ENCODE measurements at regions not wholly inside any gene's neighbourhood (a gene's known extent, or its start where the extent isn't known, plus 50 kb on each side); places are given as distances from the start of the nearest gene placed in this dataset.
"Not testable (repeated sequence)": the region's sequence is repeated elsewhere in the genome, so short reads cannot be mapped to it uniquely, and the experiment has no call there.

DNA sequence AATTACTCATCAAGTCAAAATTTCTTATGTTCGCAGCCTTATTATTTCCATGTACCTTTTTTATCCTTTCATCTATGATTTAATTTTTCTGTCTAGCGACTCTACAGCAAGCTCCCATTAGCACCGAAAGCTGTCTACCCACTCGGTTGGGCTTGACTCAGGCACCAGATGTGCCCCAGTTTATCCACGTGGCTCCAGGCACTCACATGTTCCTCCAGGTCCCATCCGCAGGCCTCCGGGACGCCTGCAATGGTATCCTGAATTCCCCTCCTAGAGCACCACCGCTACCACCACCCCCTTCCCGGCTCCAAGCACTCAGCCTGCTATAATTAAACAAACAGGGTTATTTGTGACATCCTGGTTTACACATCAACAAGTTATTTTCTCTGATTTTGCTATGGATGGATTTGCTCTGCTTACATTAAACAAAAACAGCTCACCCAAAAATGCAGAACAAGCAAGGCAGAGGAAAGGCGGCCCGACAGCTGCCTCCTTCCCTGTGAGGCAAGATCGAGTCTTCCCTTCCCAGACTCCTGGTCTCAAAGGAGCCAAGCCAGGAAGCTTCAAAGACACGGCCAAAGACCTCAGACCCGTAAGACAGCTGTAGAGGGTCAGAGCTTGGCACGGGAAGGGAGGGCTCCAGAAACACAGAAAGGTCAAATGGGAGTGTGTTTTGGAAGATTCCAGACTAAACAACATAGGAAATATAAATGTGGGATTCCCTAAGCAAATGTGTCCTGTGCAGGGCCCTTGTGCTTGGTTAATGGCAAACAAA lies 253.8 kb downstream of the TTC8 start:
- no peak for DNase-seq

- no peak for DNase-seq
Measured at GRCh38 chr14:89085231-89085731, 260.8 kb downstream of the TTC8 start.

DNA sequence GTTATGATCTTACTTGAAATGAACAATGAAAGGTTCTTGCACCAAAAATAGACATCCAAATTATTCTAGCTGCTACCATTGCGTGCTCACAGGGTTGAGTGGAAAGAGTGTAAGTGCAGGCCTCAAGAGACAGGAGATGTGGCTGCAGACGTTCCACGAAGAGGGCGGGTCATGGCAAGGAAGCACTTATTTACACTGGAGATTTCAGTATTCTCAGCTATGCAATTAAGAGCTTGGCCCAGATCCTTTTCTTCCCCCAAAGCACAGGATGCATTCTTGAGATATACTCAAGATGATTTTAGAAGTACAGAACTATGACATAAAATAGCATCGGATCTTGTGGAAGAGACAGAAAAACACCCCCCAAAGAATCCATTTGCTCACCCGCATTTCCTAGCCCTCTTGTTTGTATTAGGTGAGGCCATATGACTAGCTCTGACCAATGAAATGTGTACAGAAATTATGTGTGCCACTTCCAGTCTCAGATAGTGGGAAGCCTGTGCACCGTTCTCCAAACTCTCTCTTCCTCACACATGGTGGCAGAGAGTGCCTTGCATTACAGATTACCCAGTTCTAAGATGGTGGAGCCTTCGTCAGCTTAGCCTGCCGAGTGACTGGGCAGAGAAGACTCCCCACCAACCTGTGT lies 261.4 kb downstream of the TTC8 start:
- no peak for DNase-seq

- DNase-seq = no peak
Measured at GRCh38 chr14:89088530-89088929, 264.1 kb downstream of the TTC8 start.

DNA sequence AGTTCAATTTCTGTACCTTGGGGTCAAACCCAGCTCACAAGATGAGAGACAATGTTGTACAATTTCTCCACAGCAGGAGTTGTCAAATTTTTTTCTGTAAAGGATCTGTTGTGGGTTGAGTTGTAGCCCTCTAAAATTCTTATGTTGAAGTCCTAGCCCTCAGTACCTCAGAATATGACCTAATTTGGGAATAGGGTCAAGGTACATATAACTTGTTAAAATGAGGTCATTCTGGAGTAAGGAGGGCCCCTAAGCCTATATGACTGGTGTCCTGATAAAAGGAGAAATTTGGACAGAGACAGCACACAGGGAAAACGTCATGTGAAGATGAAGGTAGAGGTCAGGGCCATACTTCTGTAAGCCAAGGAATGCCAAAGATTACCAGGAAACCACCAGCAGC lies 264.9 kb downstream of the TTC8 start:
- no peak for DNase-seq

- DNase-seq = no peak
Measured at GRCh38 chr14:89091781-89092180, 267.3 kb downstream of the TTC8 start.

DNA sequence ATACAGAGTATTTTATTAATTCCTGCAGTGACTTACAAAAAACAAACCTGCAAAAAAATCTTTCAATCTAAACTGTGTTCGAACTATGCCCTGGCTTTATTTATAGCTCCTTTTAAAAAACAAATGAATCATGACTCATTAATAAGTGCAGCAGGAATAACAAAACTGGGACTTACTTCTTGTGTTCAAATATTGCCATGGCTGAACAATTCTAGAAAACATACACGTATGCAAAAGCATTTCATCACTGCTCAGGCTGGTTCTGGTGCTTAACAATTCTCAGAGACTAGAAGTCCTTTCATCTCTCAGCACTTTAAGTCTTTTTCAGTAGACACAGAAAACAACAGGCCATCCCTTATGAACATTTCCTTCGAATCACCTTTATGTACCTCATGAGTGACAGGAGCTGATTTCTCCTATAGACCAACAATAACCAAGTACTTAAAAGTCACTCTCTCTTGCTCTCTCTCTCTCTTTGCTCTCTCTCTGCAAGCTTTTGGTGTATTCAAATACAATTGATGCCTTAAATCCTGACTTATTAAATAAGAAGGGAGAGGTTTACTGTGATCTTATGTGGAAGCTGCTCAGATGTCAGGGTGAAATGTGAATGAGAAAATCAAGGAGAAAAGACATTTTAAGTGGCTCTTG lies 268.8 kb downstream of the TTC8 start:
- DNase-seq = no peak

GRCh38 chr14:89095036-89095435 lies 270.6 kb downstream of the TTC8 start:
- no peak for DNase-seq

DNA sequence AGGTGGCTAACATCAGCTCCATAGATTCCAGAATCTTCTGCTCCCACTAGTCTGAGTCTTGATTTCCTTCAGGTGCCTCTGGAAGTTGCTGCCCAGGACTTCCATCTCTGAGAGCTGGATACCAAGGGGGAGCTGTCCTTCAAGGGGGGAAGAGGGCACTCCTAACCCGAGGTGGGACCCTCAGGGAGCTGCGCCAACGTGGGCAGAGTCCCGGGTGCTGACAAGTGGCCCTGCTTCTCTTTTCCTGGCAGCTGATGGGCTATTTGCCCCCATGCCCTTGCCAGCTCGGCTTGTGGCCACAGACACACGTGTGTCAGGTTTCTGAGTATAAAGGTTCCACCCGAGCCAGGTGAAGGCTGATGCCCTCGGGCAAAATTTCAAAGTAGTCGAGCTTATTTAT lies 272.5 kb downstream of the TTC8 start:
- DNase-seq = no peak

- DNase-seq = no peak
Measured at GRCh38 chr14:89098254-89098653, 273.8 kb downstream of the TTC8 start.

DNA sequence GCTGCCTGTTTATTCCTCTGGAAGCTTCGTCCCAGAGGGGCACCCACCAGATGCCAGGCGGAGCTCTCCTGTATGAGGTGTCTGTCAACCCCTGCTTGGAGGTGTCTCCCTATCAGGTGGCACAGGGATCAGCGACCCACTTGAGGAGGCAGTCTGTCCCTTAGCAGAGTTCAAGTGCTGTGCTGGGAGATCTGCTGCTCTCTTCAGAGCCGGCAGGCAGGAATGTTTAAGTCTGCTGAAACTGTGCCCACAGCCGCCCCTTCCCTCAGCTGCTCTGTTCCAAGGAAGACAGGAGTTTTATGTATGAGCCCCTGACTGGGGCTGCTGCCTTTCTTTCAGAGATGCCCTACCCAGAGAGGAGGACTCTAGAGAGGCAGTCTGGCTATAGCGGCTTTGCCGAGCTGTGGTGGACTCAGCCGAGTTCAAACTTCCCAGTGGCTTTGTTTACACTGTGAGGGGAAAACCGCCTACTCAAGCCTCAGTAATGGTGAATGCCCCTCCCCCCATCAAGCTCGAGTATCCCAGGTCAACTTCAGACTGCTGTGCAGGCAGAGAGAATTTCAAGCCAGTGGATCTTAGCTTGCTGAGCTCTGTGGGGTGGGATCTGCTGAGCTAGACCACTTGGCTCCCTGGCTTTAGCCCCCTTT lies 279.8 kb downstream of the TTC8 start:
- not testable (repeated sequence) for DNase-seq

DNA sequence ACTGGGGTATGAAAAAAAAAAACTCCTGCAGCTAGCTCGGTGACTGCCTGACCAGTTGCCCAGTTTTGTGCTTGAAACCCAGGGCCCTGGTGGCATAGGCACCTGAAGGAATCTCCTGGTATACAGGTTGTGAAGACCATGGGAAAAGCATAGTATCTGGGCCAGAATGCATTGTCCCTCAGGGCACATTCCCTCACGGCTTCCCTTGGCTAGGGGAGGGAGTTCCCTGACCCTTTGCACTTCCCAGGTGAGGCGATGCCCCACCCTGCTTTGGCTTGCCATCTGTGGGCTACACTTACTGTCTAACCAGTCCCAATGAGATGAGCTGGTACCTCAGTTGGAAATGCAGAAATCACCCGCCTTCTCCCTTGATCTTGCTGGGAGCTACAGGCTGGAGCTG lies 280.4 kb downstream of the TTC8 start:
- DNase-seq = not testable (repeated sequence)

All from AML-193 (cell line).